GM21360 (cell line): ENCODE measurements at regions not wholly inside any gene's neighbourhood (a gene's known extent, or its start where the extent isn't known, plus 50 kb on each side); places are given as distances from the start of the nearest gene placed in this dataset.

Experiments
- ATAC-seq: cut with Tn5 transposase; IDR thresholded peaks from one replicate; pipeline ENCODE4 v1.9.1; 2021; ENCODE audit warnings: mild to moderate bottlenecking, moderate library complexity; ENCODE audit not compliant: unreplicated experiment

- no peak for ATAC-seq
Measured at GRCh38 chr4:43341741-43342140, 449.2 kb downstream of the GRXCR1 start.

- no peak for ATAC-seq
Measured at GRCh38 chr4:43343298-43343697, 450.8 kb downstream of the GRXCR1 start.

GRCh38 chr4:43345323-43345925 lies 452.9 kb downstream of the GRXCR1 start:
- ATAC-seq = no peak

GRCh38 chr4:43348591-43348990 lies 456.1 kb downstream of the GRXCR1 start:
- ATAC-seq = no peak

- no peak for ATAC-seq
Measured at GRCh38 chr4:43351970-43352806, 459.7 kb downstream of the GRXCR1 start.

- no peak for ATAC-seq
Measured at GRCh38 chr4:43352859-43353258, 460.3 kb downstream of the GRXCR1 start.

- no peak for ATAC-seq
Measured at GRCh38 chr4:43353552-43353951, 461.0 kb downstream of the GRXCR1 start.

- ATAC-seq = no peak
Measured at GRCh38 chr4:43356786-43357185, 464.3 kb downstream of the GRXCR1 start.

- ATAC-seq = no peak
Measured at GRCh38 chr4:43357252-43357974, 464.9 kb downstream of the GRXCR1 start.

GRCh38 chr4:43360296-43360695 lies 467.8 kb downstream of the GRXCR1 start:
- no peak for ATAC-seq

GRCh38 chr4:43362875-43363636 lies 470.5 kb downstream of the GRXCR1 start:
- no peak for ATAC-seq

- no peak for ATAC-seq
Measured at GRCh38 chr4:43369036-43369594, 476.6 kb downstream of the GRXCR1 start.

GRCh38 chr4:43373201-43373600 lies 480.7 kb downstream of the GRXCR1 start:
- no peak for ATAC-seq

GRCh38 chr4:43374216-43374751 lies 481.8 kb downstream of the GRXCR1 start:
- no peak for ATAC-seq

- ATAC-seq = no peak
Measured at GRCh38 chr4:43379016-43379415, 486.5 kb downstream of the GRXCR1 start.

GRCh38 chr4:43380093-43380492 lies 487.6 kb downstream of the GRXCR1 start:
- ATAC-seq = no peak

GRCh38 chr4:43391069-43391468 lies 498.6 kb downstream of the GRXCR1 start:
- no peak for ATAC-seq

GRCh38 chr4:43394976-43395375 lies 502.5 kb downstream of the GRXCR1 start:
- no peak for ATAC-seq

GRCh38 chr4:43399726-43400125 lies 507.2 kb downstream of the GRXCR1 start:
- no peak for ATAC-seq

- no peak for ATAC-seq
Measured at GRCh38 chr4:43402393-43402792, 509.9 kb downstream of the GRXCR1 start.
